ENCODE measurements at regions not wholly inside any gene's neighbourhood (a gene's known extent, or its start where the extent isn't known, plus 50 kb on each side); places are given as distances from the start of the nearest gene placed in this dataset.

GRCh38 chr4:166198516-166199310 lies 325.7 kb downstream of the TLL1 start:
- TF ChIP-seq CTCF (IDR thresholded peaks at IDR 0.05; ENCODE audit: low read depth, low read length, missing input control) (no peak), EGR1 (IDR thresholded peaks at IDR 0.05; ENCODE audit: low read depth in 2 of 2) (no peak), SP1 (IDR thresholded peaks at IDR 0.05) (no peak), YY1 (IDR thresholded peaks at IDR 0.05) (no peak), TAF1 (conservative IDR thresholded peaks at IDR 0.05) (no peak), GABPA (IDR thresholded peaks at IDR 0.05 in 1 of 2, conservative IDR thresholded peaks at IDR 0.05 in 1 of 2) (no peak), RAD21 (IDR thresholded peaks at IDR 0.05) (no peak), HNF4A (conservative IDR thresholded peaks at IDR 0.05) (no peak), JUND (IDR thresholded peaks at IDR 0.05) (no peak), FOXA1 (IDR thresholded peaks at IDR 0.05) (no peak)
- TF ChIP-seq, protein P1, sequence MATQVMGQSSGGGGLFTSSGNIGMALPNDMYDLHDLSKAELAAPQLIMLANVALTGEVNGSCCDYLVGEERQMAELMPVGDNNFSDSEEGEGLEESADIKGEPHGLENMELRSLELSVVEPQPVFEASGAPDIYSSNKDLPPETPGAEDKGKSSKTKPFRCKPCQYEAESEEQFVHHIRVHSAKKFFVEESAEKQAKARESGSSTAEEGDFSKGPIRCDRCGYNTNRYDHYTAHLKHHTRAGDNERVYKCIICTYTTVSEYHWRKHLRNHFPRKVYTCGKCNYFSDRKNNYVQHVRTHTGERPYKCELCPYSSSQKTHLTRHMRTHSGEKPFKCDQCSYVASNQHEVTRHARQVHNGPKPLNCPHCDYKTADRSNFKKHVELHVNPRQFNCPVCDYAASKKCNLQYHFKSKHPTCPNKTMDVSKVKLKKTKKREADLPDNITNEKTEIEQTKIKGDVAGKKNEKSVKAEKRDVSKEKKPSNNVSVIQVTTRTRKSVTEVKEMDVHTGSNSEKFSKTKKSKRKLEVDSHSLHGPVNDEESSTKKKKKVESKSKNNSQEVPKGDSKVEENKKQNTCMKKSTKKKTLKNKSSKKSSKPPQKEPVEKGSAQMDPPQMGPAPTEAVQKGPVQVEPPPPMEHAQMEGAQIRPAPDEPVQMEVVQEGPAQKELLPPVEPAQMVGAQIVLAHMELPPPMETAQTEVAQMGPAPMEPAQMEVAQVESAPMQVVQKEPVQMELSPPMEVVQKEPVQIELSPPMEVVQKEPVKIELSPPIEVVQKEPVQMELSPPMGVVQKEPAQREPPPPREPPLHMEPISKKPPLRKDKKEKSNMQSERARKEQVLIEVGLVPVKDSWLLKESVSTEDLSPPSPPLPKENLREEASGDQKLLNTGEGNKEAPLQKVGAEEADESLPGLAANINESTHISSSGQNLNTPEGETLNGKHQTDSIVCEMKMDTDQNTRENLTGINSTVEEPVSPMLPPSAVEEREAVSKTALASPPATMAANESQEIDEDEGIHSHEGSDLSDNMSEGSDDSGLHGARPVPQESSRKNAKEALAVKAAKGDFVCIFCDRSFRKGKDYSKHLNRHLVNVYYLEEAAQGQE (IDR thresholded peaks at IDR 0.05) = no peak
- TF ChIP-seq, protein P2, sequence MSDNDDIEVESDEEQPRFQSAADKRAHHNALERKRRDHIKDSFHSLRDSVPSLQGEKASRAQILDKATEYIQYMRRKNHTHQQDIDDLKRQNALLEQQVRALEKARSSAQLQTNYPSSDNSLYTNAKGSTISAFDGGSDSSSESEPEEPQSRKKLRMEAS (IDR thresholded peaks at IDR 0.05) = no peak
- TF ChIP-seq, protein P3, sequence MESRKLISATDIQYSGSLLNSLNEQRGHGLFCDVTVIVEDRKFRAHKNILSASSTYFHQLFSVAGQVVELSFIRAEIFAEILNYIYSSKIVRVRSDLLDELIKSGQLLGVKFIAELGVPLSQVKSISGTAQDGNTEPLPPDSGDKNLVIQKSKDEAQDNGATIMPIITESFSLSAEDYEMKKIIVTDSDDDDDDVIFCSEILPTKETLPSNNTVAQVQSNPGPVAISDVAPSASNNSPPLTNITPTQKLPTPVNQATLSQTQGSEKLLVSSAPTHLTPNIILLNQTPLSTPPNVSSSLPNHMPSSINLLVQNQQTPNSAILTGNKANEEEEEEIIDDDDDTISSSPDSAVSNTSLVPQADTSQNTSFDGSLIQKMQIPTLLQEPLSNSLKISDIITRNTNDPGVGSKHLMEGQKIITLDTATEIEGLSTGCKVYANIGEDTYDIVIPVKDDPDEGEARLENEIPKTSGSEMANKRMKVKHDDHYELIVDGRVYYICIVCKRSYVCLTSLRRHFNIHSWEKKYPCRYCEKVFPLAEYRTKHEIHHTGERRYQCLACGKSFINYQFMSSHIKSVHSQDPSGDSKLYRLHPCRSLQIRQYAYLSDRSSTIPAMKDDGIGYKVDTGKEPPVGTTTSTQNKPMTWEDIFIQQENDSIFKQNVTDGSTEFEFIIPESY (IDR thresholded peaks at IDR 0.05) = no peak

Data from liver (tissue), 3 donors.